H1 (cell line): ENCODE measurements at regions not wholly inside any gene's neighbourhood (a gene's known extent, or its start where the extent isn't known, plus 50 kb on each side); places are given as distances from the start of the nearest gene placed in this dataset.

ENCODE experiments used
- CTCF ChIA-PET: fragments of 300-600 bp; sonication (Branson Sonifier 250); formaldehyde crosslinking; loops from one replicate; lab custom pipeline; 2021; ENCODE audit not compliant: partially characterized antibody; lab: Charles Lee
- POLR2A ChIA-PET: fragments of 300-600 bp; sonication (Branson Sonifier 250); formaldehyde crosslinking; loops from one replicate; lab custom pipeline; 2021; ENCODE audit warnings: inconsistent platforms; ENCODE audit not compliant: partially characterized antibody; lab: Charles Lee
- DNase-seq, 2 experiments: peaks; one replicate each; pipeline versions ENCODE4 v3.0.0 to v3.0.0-alpha.2; 2010 to 2022; ENCODE audit warnings: low spot score in 2 of 2, low read depth in 1 of 2, mixed read lengths in 1 of 2
- FAIRE-seq: peaks from 2 replicates; lab custom pipeline; 2011; peaks lifted over from hg19 to GRCh38; lab: Jason Lieb, UNC
- H2AFZ ChIP-seq: 2 replicates; pipeline ENCODE4 v1.8.1; 2012; ENCODE audit warnings: low read length, inconsistent platforms
- H2AK5ac ChIP-seq: 2 replicates; pipeline ENCODE4 v1.6.1; 2013; ENCODE audit warnings: low read depth, low read length
- H2BK120ac ChIP-seq: replicated peaks from 2 replicates; pipeline ENCODE3; 2013; ENCODE audit warnings: low read depth, low read length, inconsistent platforms
- H2BK12ac ChIP-seq: 2 replicates; pipeline ENCODE4 v1.6.1; 2013; ENCODE audit warnings: low read depth, low read length
- H2BK15ac ChIP-seq: 2 replicates; pipeline ENCODE4 v1.6.1; 2013; ENCODE audit warnings: low read length
- H2BK20ac ChIP-seq: 2 replicates; pipeline ENCODE4 v1.6.1; 2013; ENCODE audit warnings: low read length
- H2BK5ac ChIP-seq: 2 replicates; pipeline ENCODE4 v1.6.1; 2013; ENCODE audit warnings: low read depth, low read length
- H3K14ac ChIP-seq: 2 replicates; pipeline ENCODE4 v1.6.1; 2013; ENCODE audit warnings: inconsistent platforms; ENCODE audit not compliant: insufficient read length
- H3K18ac ChIP-seq: 2 replicates; pipeline ENCODE4 v1.6.1; 2013; ENCODE audit warnings: low read length; ENCODE audit errors: extremely low read depth
- H3K23ac ChIP-seq: 2 replicates; pipeline ENCODE4 v1.6.1; 2013; ENCODE audit warnings: inconsistent platforms; ENCODE audit not compliant: insufficient read length
- H3K23me2 ChIP-seq: 2 replicates; pipeline ENCODE4 v1.6.1; 2013; ENCODE audit warnings: low read depth, low read length
- H3K27ac ChIP-seq: 2 replicates; pipeline ENCODE4 v1.6.1; 2011; ENCODE audit warnings: low read depth, low read length, inconsistent platforms
- H3K27me3 ChIP-seq, 4 experiments: replicated peaks in 1 of 4; 1 replicate in 1 of 4; 2 replicates in 3 of 4; pipeline versions ENCODE4 v1.6.1 to v1.8.1; 2011 to 2013; ENCODE audit warnings: low read length in 3 of 4, mild to moderate bottlenecking in 3 of 4, inconsistent platforms in 2 of 4, mixed read lengths in 2 of 4, moderate library complexity in 1 of 4; ENCODE audit not compliant: control insufficient read depth in 3 of 4, insufficient read depth in 3 of 4; ENCODE audit errors: extremely low read depth in 1 of 4
- H3K36me3 ChIP-seq, 4 experiments: 2 replicates each; pipeline versions ENCODE4 v1.6.1 to v1.8.1; 2011 to 2013; ENCODE audit warnings: mild to moderate bottlenecking in 4 of 4, low read length in 3 of 4, moderate library complexity in 2 of 4, control low read depth in 1 of 4, inconsistent platforms in 1 of 4; ENCODE audit not compliant: insufficient read depth in 4 of 4, control insufficient read depth in 2 of 4
- H3K4ac ChIP-seq: replicated peaks from 2 replicates; pipeline ENCODE3; 2013; ENCODE audit warnings: low read length, low read depth, mixed read lengths, inconsistent platforms; ENCODE audit not compliant: insufficient read length
- H3K4me1 ChIP-seq, 4 experiments: replicated peaks in 1 of 4; 1 replicate in 1 of 4; 2 replicates in 3 of 4; pipeline versions ENCODE4 v1.6.1 to v1.8.1; 2011 to 2013; ENCODE audit warnings: low read length in 3 of 4, inconsistent platforms in 2 of 4, mixed read lengths in 1 of 4; ENCODE audit not compliant: insufficient read depth in 4 of 4, control insufficient read depth in 3 of 4
- H3K4me2 ChIP-seq, 2 experiments: 2 replicates each; pipeline versions ENCODE4 v1.6.1 to v1.8.1; 2011 to 2013; ENCODE audit warnings: low read depth in 2 of 2, low read length in 2 of 2, control low read depth in 1 of 2, inconsistent platforms in 1 of 2, mild to moderate bottlenecking in 1 of 2; ENCODE audit not compliant: insufficient read depth in 1 of 2
- H3K4me3 ChIP-seq, 4 experiments: fragments of 200-600, 300-600 bp in 1 of 4; sonication (generic), shearing (Covaris generic), sonication (Bioruptor Twin) in 1 of 4; 2 replicates each; pipeline versions ENCODE4 v1.5.1 to v1.8.1; 2011 to 2016; ENCODE audit warnings: low read length in 4 of 4, low read depth in 3 of 4, control low read depth in 2 of 4, inconsistent platforms in 2 of 4, mild to moderate bottlenecking in 2 of 4, mixed read lengths in 1 of 4, moderate library complexity in 1 of 4; ENCODE audit not compliant: insufficient read depth in 2 of 4; ENCODE audit errors: extremely low read depth in 1 of 4
- H3K56ac ChIP-seq: replicated peaks from 2 replicates; pipeline ENCODE3; 2013; ENCODE audit warnings: low read depth, mild to moderate bottlenecking, mixed read lengths, low read length, inconsistent platforms; ENCODE audit not compliant: insufficient read length
- H3K79me1 ChIP-seq: 2 replicates; pipeline ENCODE4 v1.6.1; 2013; ENCODE audit warnings: low read depth, low read length, control low read depth
- H3K79me2 ChIP-seq, 2 experiments: 2 replicates each; pipeline versions ENCODE4 v1.6.1 to v1.8.1; 2012 to 2013; ENCODE audit warnings: low read length in 2 of 2, mild to moderate bottlenecking in 2 of 2, inconsistent platforms in 1 of 2; ENCODE audit not compliant: insufficient read depth in 2 of 2, control insufficient read depth in 1 of 2
- H3K9ac ChIP-seq, 4 experiments: replicated peaks in 1 of 4; 1 replicate in 1 of 4; 2 replicates in 3 of 4; pipeline versions ENCODE4 v1.6.1 to v1.8.1; 2011 to 2013; ENCODE audit warnings: low read depth in 3 of 4, low read length in 3 of 4, control low read depth in 2 of 4, mild to moderate bottlenecking in 2 of 4, moderate library complexity in 2 of 4, inconsistent platforms in 1 of 4; ENCODE audit errors: extremely low read depth in 1 of 4
- H3K9me3 ChIP-seq, 2 experiments: 2 replicates each; pipeline versions ENCODE4 v1.6.1 to v1.8.1; 2012 to 2013; ENCODE audit warnings: mild to moderate bottlenecking in 2 of 2, moderate library complexity in 2 of 2, control low read depth in 1 of 2, inconsistent platforms in 1 of 2, low read depth in 1 of 2, low read length in 1 of 2, mixed read lengths in 1 of 2; ENCODE audit not compliant: insufficient read depth in 2 of 2
- H4K20me1 ChIP-seq, 2 experiments: replicated peaks in 1 of 2; 2 replicates each; pipeline versions ENCODE3 to v1.8.1; 2011 to 2013; ENCODE audit warnings: inconsistent platforms in 2 of 2, low read length in 2 of 2, mild to moderate bottlenecking in 1 of 2; ENCODE audit not compliant: insufficient read depth in 2 of 2, control insufficient read depth in 1 of 2
- H4K5ac ChIP-seq: 2 replicates; pipeline ENCODE4 v1.6.1; 2013; ENCODE audit warnings: low read length, low read depth, mixed read lengths, inconsistent platforms; ENCODE audit not compliant: insufficient read length
- H4K8ac ChIP-seq: 2 replicates; pipeline ENCODE4 v1.8.0; 2013; ENCODE audit warnings: mild to moderate bottlenecking, moderate library complexity, low read length, inconsistent platforms; ENCODE audit not compliant: insufficient read depth; ENCODE audit errors: extremely low read depth
- H4K91ac ChIP-seq: replicated peaks from 2 replicates; pipeline ENCODE3; 2013; ENCODE audit warnings: low read length, mixed read lengths, inconsistent platforms; ENCODE audit not compliant: insufficient read length
- ATF3 ChIP-seq: IDR thresholded peaks from 2 replicates; pipeline ENCODE4 v1.6.1; 2011; ENCODE audit warnings: low read depth, mild to moderate bottlenecking, low read length; ENCODE audit not compliant: insufficient read depth
- BRCA1 ChIP-seq: IDR thresholded peaks from 2 replicates; pipeline ENCODE4 v1.6.1; 2012; ENCODE audit warnings: low read depth, low read length, improper control_type of control experiment
- CHD1 ChIP-seq: IDR thresholded peaks from 2 replicates; pipeline ENCODE4 v1.6.1; 2012; ENCODE audit warnings: low read depth, low read length, improper control_type of control experiment
- CTBP2 ChIP-seq: IDR thresholded peaks from 2 replicates; pipeline ENCODE4 v1.7.0; 2011; ENCODE audit warnings: borderline replicate concordance, mild to moderate bottlenecking, moderate library complexity, mixed read lengths, low read length; ENCODE audit not compliant: insufficient read depth, insufficient read length
- EGR1 ChIP-seq: IDR thresholded peaks from 2 replicates; pipeline ENCODE4 v1.6.1; 2011; ENCODE audit warnings: low read depth, low read length, borderline replicate concordance
- HDAC2 ChIP-seq, 2 experiments: fragments of 300-600 bp in 1 of 2; sonication (generic) in 1 of 2; IDR thresholded peaks; 2 replicates each; pipeline ENCODE4 v1.6.1; 2011 to 2012; ENCODE audit warnings: low read depth in 2 of 2, low read length in 2 of 2, mild to moderate bottlenecking in 2 of 2, moderate library complexity in 2 of 2, borderline replicate concordance in 1 of 2, inconsistent platforms in 1 of 2
- JUND ChIP-seq: IDR thresholded peaks from 2 replicates; pipeline ENCODE4 v1.6.1; 2011; ENCODE audit warnings: mild to moderate bottlenecking, improper control_type of control experiment, low read length
- KDM5A ChIP-seq: fragments of 200-600 bp; IDR thresholded peaks from 2 replicates; pipeline ENCODE4 v1.7.1; 2012; ENCODE audit warnings: mild to moderate bottlenecking, low read length, inconsistent platforms, mixed read lengths
- NRF1 ChIP-seq: IDR thresholded peaks from 2 replicates; pipeline ENCODE4 v1.6.1; 2011; ENCODE audit warnings: mild to moderate bottlenecking, low read depth, low read length, improper control_type of control experiment
- SP1 ChIP-seq: IDR thresholded peaks from 2 replicates; pipeline ENCODE4 v1.6.1; 2011; ENCODE audit warnings: low read depth, low read length
- SP4 ChIP-seq: IDR thresholded peaks from 2 replicates; pipeline ENCODE4 v1.6.1; 2012; ENCODE audit warnings: low read length, inconsistent platforms
- WGBS, 2 experiments: shearing (Covaris generic) in 1 of 2; methylation state at CpG; one replicate each; pipeline versions ENCODE4 v1.1.6 to v1.1.7; 2013 to 2015; ENCODE audit warnings: low lambda C conversion rate in 2 of 2, mixed read lengths in 2 of 2, inconsistent platforms in 1 of 2, low coverage in 1 of 2, missing lambda C conversion rate in 1 of 2; ENCODE audit not compliant: insufficient replicate concordance in 2 of 2, insufficient coverage in 1 of 2, insufficient read length in 1 of 2; ENCODE audit errors: extremely low coverage in 1 of 2, missing lambda C conversion rate in 1 of 2; 5-methylcytosine and 5-hydroxymethylcytosine counted together
- TF ChIP-seq, protein P1 (sequence below): IDR thresholded peaks from 2 replicates; pipeline ENCODE4 v1.6.1; 2012; ENCODE audit warnings: inconsistent platforms

GRCh38 chr9:16090907-16091629 is 538.2 kb downstream of the CCDC171 start:
- Histone ChIP-seq H4K91ac (no peak overlapping the region), H3K23ac (no peak overlapping the region), H3K4me2 (no peak overlapping the region), H4K5ac (no peak overlapping the region), H3K9me3 (no peaks in the 10 kb centered on the region), H4K8ac (no peak overlapping the region), H3K56ac (no peak overlapping the region), H3K36me3 (no peaks in the 10 kb centered on the region), H2AFZ (peak overlapping the region; percentile 57; the same call in 1 of the 2 replicates), H3K23me2 (no peaks in the 10 kb centered on the region), H3K27me3 (no peaks in the 10 kb centered on the region), H4K20me1 (no peaks in the 10 kb centered on the region), H3K18ac (no peak overlapping the region), H3K14ac (no peak overlapping the region), H2BK20ac (no peak overlapping the region), H3K4me3 (no peak overlapping the region), H3K4me1 (no peaks in the 10 kb centered on the region), H3K27ac (no peak overlapping the region), H2BK12ac (no peak overlapping the region), H2AK5ac (no peak overlapping the region), H2BK15ac (no peak overlapping the region), H3K79me1 (no peaks in the 10 kb centered on the region), H2BK5ac (no peak overlapping the region), H3K4ac (no peak overlapping the region), H2BK120ac (no peak overlapping the region), H3K9ac (no peak overlapping the region), H3K79me2 (no peaks in the 10 kb centered on the region)
- POLR2A ChIA-PET: interaction anchor here (0.6 kb wide), 1 partner anchor 10 kb away, joined by 3 read pairs; no protein-coding TSS in a partner anchor
- WGBS, 2 experiments: 94% methylated on average over 3 of the region's 3 CpGs; no CpG with 5 or more reads in 1 of the 2 experiments
- CTCF ChIA-PET: interaction anchor here (1.0 to 1.9 kb wide), 3 partner anchors 8 to 67 kb away, joined by 3 to 7 read pairs (median 3); no protein-coding TSS in a partner anchor
- no peak for DNase-seq
- no peak for FAIRE-seq
- TF ChIP-seq KDM5A: no peak
- no peak for TF ChIP-seq EGR1
- no peak for TF ChIP-seq ATF3
- TF ChIP-seq SP4: no peak
- TF ChIP-seq HDAC2 (IDR thresholded peaks at IDR 0.05; ENCODE audit: borderline replicate concordance in 1 of 2, low read depth in 2 of 2, low read length in 2 of 2): no peak
- TF ChIP-seq CTBP2: no peak
- TF ChIP-seq CHD1: no peak
- TF ChIP-seq JUND: no peak
- no peak for TF ChIP-seq NRF1
- TF ChIP-seq, protein P1, sequence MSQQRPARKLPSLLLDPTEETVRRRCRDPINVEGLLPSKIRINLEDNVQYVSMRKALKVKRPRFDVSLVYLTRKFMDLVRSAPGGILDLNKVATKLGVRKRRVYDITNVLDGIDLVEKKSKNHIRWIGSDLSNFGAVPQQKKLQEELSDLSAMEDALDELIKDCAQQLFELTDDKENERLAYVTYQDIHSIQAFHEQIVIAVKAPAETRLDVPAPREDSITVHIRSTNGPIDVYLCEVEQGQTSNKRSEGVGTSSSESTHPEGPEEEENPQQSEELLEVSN: no peak
- TF ChIP-seq BRCA1: no peak
- no peak for TF ChIP-seq SP1
